GM21515 (cell line): ENCODE measurements at regions not wholly inside any gene's neighbourhood (a gene's known extent, or its start where the extent isn't known, plus 50 kb on each side); places are given as distances from the start of the nearest gene placed in this dataset.

Experiments
- ATAC-seq: cut with Tn5 transposase; IDR thresholded peaks from one replicate; pipeline ENCODE4 v1.9.1; 2021; ENCODE audit not compliant: unreplicated experiment

GRCh38 chr16:8199390-8199789 lies 390.9 kb downstream of the TMEM114 start:
- no peak for ATAC-seq

- ATAC-seq: no peak
These were observed 395.5 kb downstream of the TMEM114 start for GRCh38 chr16:8194794-8195193.

- no peak for ATAC-seq
These were observed 401.5 kb downstream of the TMEM114 start for GRCh38 chr16:8188841-8189240.

- no peak for ATAC-seq
These were observed 402.4 kb downstream of the TMEM114 start for GRCh38 chr16:8187782-8188372.

GRCh38 chr16:8184854-8185253 lies 405.5 kb downstream of the TMEM114 start:
- ATAC-seq: no peak

- ATAC-seq: no peak
These were observed 406.9 kb downstream of the TMEM114 start for GRCh38 chr16:8183176-8184099.

- ATAC-seq: no peak
These were observed 407.6 kb downstream of the TMEM114 start for GRCh38 chr16:8182761-8183160.

- ATAC-seq: no peak
These were observed 410.7 kb downstream of the TMEM114 start for GRCh38 chr16:8179615-8180014.

GRCh38 chr16:8178271-8178670 lies 412.0 kb downstream of the TMEM114 start:
- ATAC-seq: no peak

GRCh38 chr16:8175411-8175810 lies 414.9 kb downstream of the TMEM114 start:
- no peak for ATAC-seq

GRCh38 chr16:8173111-8173644 lies 417.1 kb downstream of the TMEM114 start:
- no peak for ATAC-seq

GRCh38 chr16:8172551-8172950 lies 417.8 kb downstream of the TMEM114 start:
- no peak for ATAC-seq

- no peak for ATAC-seq
These were observed 422.3 kb downstream of the TMEM114 start for GRCh38 chr16:8168016-8168415.

GRCh38 chr16:8167436-8167835 lies 422.9 kb downstream of the TMEM114 start:
- ATAC-seq: no peak

- no peak for ATAC-seq
These were observed 432.3 kb downstream of the TMEM114 start for GRCh38 chr16:8158051-8158450.

- ATAC-seq: no peak
These were observed 435.0 kb downstream of the TMEM114 start for GRCh38 chr16:8155275-8155674.

- ATAC-seq: no peak
These were observed 443.9 kb downstream of the TMEM114 start for GRCh38 chr16:8146256-8147012.

- no peak for ATAC-seq
These were observed 451.6 kb downstream of the TMEM114 start for GRCh38 chr16:8138666-8139065.

GRCh38 chr16:8137606-8138005 lies 452.7 kb downstream of the TMEM114 start:
- no peak for ATAC-seq

- no peak for ATAC-seq
These were observed 460.1 kb downstream of the TMEM114 start for GRCh38 chr16:8130197-8130596.

GRCh38 chr16:8127070-8127469 lies 463.2 kb downstream of the TMEM114 start:
- ATAC-seq: no peak
